ENCODE measurements at regions not wholly inside any gene's neighbourhood (a gene's known extent, or its start where the extent isn't known, plus 50 kb on each side); places are given as distances from the start of the nearest gene placed in this dataset.

- TF ChIP-seq, protein P1, sequence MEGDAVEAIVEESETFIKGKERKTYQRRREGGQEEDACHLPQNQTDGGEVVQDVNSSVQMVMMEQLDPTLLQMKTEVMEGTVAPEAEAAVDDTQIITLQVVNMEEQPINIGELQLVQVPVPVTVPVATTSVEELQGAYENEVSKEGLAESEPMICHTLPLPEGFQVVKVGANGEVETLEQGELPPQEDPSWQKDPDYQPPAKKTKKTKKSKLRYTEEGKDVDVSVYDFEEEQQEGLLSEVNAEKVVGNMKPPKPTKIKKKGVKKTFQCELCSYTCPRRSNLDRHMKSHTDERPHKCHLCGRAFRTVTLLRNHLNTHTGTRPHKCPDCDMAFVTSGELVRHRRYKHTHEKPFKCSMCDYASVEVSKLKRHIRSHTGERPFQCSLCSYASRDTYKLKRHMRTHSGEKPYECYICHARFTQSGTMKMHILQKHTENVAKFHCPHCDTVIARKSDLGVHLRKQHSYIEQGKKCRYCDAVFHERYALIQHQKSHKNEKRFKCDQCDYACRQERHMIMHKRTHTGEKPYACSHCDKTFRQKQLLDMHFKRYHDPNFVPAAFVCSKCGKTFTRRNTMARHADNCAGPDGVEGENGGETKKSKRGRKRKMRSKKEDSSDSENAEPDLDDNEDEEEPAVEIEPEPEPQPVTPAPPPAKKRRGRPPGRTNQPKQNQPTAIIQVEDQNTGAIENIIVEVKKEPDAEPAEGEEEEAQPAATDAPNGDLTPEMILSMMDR (conservative IDR thresholded peaks at IDR 0.05; ENCODE audit: low read depth, low read length), result no peak
- no peak for TF ChIP-seq MXI1 (IDR thresholded peaks at IDR 0.05; ENCODE audit: borderline replicate concordance, low read depth, low read length)
- no peak for TF ChIP-seq POLR2A (IDR thresholded peaks at IDR 0.05; ENCODE audit: low read depth, low read length)
- TF ChIP-seq SMC3 (IDR thresholded peaks at IDR 0.05; ENCODE audit: low read depth, low read length), result no peak
- TF ChIP-seq BHLHE40 (IDR thresholded peaks at IDR 0.05; ENCODE audit: low read depth, low read length), result no peak
- TF ChIP-seq RFX5 (IDR thresholded peaks at IDR 0.05; ENCODE audit: low read depth, low read length), result no peak
- peak; percentile 53; the same call in 1 of the 2 replicates for TF ChIP-seq MAFK (IDR thresholded peaks at IDR 0.05; ENCODE audit: low read depth, low read length)
- no peak for TF ChIP-seq RAD21 (IDR thresholded peaks at IDR 0.05; ENCODE audit: low read length)
Measured at GRCh38 chr12:19018302-19018970, 111.1 kb upstream of the PLEKHA5 start.

All from IMR-90 (cell line).